Adipocyte (in vitro differentiated cells): ENCODE measurements at regions not wholly inside any gene's neighbourhood (a gene's known extent, or its start where the extent isn't known, plus 50 kb on each side); places are given as distances from the start of the nearest gene placed in this dataset.

Source experiments
- DNase-seq: peaks from one replicate; pipeline ENCODE4 v3.0.0-alpha.2; 2015; ENCODE audit warnings: low read depth
- H3K27me3 ChIP-seq: replicated peaks from 2 replicates; pipeline ENCODE4 v1.7.0; 2013; ENCODE audit warnings: mild to moderate bottlenecking, low read length, moderate library complexity; ENCODE audit not compliant: control insufficient read depth, insufficient read depth
- H3K36me3 ChIP-seq: 2 replicates; pipeline ENCODE4 v1.7.0; 2013; ENCODE audit warnings: low read length, mild to moderate bottlenecking, moderate library complexity; ENCODE audit not compliant: control insufficient read depth, insufficient read depth, severe bottlenecking
- H3K4me1 ChIP-seq: 2 replicates; pipeline ENCODE4 v1.7.0; 2013; ENCODE audit warnings: mild to moderate bottlenecking, low read length, moderate library complexity; ENCODE audit not compliant: control insufficient read depth, insufficient read depth
- H3K4me3 ChIP-seq: 2 replicates; pipeline ENCODE4 v1.7.0; 2013; ENCODE audit warnings: mild to moderate bottlenecking, low read length, moderate library complexity
- H3K9ac ChIP-seq: 2 replicates; pipeline ENCODE4 v1.7.0; 2013; ENCODE audit warnings: mild to moderate bottlenecking, low read length, moderate library complexity
- H3K9me3 ChIP-seq: 2 replicates; pipeline ENCODE4 v1.7.0; 2013; ENCODE audit warnings: mild to moderate bottlenecking, low read length, moderate library complexity; ENCODE audit not compliant: control insufficient read depth

DNA sequence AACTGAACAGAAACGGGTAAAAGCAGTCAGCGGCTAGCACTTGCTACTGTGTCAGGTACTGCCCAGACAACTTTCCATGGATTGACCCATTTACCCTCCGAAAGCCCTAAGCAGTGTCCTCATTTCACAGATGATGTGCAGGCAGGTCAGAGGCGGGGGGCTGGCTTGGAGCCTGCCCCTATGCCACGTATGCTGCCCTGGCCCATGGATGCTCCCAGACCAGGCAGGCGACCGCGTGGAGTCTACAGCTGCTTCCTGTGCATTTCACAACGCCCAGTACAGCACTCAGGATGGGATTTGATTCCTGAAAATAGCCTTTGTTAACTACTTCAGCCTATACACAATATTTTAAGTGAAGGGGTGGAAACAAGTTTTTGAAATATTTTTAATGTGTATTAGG lies 202.9 kb downstream of the NXNL2 start:
- H3K27me3 ChIP-seq = no peaks in the 10 kb centered on the region
- H3K9me3 ChIP-seq = no peaks in the 10 kb centered on the region
- no peaks in the 10 kb centered on the region for H3K36me3 ChIP-seq
- peaks cover 40% of the 10 kb centered on the region for H3K4me1 ChIP-seq
- DNase-seq = no peak
- H3K9ac ChIP-seq = no peak overlapping the region
- no peak overlapping the region for H3K4me3 ChIP-seq

DNA sequence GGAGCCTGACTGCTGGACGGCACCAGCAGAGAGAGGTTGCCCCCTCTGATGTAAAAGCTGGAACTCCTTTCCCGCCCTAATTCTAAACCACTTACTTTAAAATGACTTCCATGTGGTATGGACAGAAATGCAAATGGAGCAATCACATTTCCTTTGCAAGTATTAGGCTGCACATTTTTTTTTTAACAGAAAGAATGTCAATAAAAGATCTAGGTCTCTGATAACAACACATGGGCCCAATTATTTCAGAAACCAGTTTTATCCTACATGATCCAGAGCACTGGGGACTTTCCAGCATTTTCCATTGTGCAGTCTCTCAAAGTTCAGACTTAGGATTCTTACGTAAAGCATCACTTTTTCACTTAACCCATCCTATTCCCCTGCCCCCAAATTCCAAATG lies 203.7 kb downstream of the NXNL2 start:
- Histone ChIP-seq H3K9ac (no peak overlapping the region), H3K4me3 (no peak overlapping the region), H3K9me3 (no peaks in the 10 kb centered on the region), H3K27me3 (no peaks in the 10 kb centered on the region), H3K36me3 (no peaks in the 10 kb centered on the region), H3K4me1 (peaks cover 38% of the 10 kb centered on the region)
- DNase-seq = peak; percentile 96

DNA sequence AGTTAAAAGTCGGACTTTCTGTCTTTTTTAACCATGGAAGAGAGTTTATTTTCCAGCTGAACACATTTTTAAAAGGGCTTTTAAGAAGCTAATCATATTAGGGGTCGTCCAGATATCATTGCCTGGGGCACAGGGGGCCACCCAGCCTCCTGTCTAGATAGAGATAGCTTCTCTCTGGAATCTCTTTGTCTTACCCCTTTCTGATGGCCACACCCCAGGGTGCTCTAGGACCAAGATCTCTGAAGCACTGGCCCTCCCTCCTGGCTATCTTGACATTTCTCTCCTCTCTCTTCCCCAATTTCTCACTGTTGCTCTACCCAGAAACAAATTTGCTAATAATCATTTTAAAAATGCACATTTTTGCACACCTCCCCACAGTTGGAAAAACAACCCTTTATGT lies 204.4 kb downstream of the NXNL2 start:
- no peak for DNase-seq
- peaks cover 31% of the 10 kb centered on the region for H3K4me1 ChIP-seq
- peak overlapping the region; percentile 9 for H3K9ac ChIP-seq
- no peaks in the 10 kb centered on the region for H3K27me3 ChIP-seq
- no peak overlapping the region for H3K4me3 ChIP-seq
- no peaks in the 10 kb centered on the region for H3K36me3 ChIP-seq
- no peaks in the 10 kb centered on the region for H3K9me3 ChIP-seq

DNA sequence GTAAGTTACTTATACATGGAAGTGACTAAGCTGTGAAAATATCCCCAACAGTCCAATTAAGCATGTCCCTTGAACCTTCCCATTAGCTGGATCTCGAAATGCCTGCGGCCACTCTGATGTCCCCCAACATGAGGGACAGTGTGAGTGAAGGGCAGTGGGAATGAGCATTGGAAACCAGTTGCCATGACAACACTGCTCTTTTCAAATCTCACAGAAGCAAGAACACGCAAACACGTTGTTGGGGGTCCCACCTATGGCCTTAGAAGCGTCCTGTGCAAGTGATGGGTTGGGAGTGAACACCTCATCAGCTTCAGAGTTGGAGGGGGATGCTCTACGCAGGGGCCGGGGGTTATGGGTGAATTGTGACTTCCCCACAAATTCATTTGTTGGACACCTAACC lies 205.9 kb downstream of the NXNL2 start:
- Histone ChIP-seq H3K27me3 (no peaks in the 10 kb centered on the region), H3K9me3 (no peaks in the 10 kb centered on the region), H3K9ac (no peak overlapping the region), H3K4me3 (no peak overlapping the region), H3K4me1 (peaks cover 41% of the 10 kb centered on the region), H3K36me3 (no peaks in the 10 kb centered on the region)
- DNase-seq = no peak

DNA sequence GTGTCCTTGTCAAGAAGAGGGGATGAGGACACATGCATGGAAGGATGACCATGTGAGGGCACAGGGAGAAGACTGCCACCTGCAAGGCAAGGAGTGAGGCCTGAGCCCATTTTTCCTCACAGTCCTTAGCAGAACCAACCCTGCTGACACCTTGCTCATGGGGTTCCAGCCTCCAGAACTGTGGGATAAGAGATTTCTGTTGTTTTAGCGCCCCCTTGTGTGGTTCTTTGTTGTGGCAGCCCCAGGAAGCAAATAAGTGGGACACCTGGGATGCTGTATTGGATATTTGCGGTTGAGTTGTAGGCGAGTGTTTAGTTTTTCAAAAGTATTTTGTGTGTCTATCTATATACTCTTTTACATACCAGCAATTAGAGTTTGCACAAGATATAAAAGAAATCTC lies 206.4 kb downstream of the NXNL2 start:
- H3K27me3 ChIP-seq = no peaks in the 10 kb centered on the region
- DNase-seq = peak; percentile 35

DNA sequence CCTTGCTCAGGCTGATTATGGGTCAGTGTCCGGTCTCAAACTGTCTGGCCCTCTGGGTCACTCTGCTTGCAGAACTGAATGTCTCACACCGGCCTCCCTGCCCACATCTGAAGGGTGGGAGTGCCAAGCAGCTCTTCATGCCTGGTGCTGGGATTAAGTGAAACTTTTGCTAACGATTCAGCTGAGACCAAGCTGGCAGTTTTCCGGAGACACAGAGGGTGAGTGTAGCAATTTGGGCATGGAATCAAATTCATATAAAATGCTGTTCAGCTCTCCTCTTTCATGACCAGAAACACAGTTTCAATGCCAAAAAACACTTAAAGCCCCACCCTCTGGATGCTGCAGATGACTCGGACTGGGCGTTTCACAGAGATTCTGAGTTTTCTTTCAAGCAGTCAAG lies 207.5 kb downstream of the NXNL2 start:
- H3K9ac ChIP-seq = peak overlapping the region; percentile 30
- peak overlapping the region; percentile 31 for H3K4me3 ChIP-seq
- H3K4me1 ChIP-seq = peaks cover 55% of the 10 kb centered on the region
- no peaks in the 10 kb centered on the region for H3K36me3 ChIP-seq
- no peaks in the 10 kb centered on the region for H3K27me3 ChIP-seq
- no peaks in the 10 kb centered on the region for H3K9me3 ChIP-seq
- DNase-seq = peak; percentile 96

More for the DNA sequence above, 206.4 kb downstream of the NXNL2 start:
- no peaks in the 10 kb centered on the region for H3K9me3 ChIP-seq
- no peak overlapping the region for H3K4me3 ChIP-seq
- no peak overlapping the region for H3K9ac ChIP-seq
- H3K36me3 ChIP-seq = no peaks in the 10 kb centered on the region
- H3K4me1 ChIP-seq = peaks cover 45% of the 10 kb centered on the region

DNA sequence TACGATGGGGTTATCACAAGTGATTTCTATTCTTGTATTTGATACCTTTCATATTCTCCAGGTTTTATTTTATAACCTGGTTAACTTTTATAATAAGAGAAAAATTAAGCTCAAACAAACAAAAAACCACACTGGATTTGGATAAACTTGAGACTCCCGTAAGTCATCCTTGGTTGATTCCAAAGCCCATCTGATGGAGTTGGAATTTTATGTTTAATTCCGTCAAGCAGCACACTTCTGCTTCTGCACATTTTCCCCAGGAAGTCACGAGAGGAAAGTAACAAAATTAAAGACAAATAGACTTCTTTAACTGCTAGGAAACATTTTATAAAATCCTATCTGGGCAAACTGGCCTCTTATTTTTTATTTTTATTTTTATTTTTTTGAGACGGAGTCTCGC lies 207.9 kb downstream of the NXNL2 start:
- no peaks in the 10 kb centered on the region for H3K27me3 ChIP-seq
- H3K9ac ChIP-seq = peak overlapping the region; percentile 41
- DNase-seq = no peak
- H3K36me3 ChIP-seq = no peaks in the 10 kb centered on the region
- no peaks in the 10 kb centered on the region for H3K9me3 ChIP-seq
- H3K4me3 ChIP-seq = no peak overlapping the region
- peaks cover 59% of the 10 kb centered on the region for H3K4me1 ChIP-seq

DNA sequence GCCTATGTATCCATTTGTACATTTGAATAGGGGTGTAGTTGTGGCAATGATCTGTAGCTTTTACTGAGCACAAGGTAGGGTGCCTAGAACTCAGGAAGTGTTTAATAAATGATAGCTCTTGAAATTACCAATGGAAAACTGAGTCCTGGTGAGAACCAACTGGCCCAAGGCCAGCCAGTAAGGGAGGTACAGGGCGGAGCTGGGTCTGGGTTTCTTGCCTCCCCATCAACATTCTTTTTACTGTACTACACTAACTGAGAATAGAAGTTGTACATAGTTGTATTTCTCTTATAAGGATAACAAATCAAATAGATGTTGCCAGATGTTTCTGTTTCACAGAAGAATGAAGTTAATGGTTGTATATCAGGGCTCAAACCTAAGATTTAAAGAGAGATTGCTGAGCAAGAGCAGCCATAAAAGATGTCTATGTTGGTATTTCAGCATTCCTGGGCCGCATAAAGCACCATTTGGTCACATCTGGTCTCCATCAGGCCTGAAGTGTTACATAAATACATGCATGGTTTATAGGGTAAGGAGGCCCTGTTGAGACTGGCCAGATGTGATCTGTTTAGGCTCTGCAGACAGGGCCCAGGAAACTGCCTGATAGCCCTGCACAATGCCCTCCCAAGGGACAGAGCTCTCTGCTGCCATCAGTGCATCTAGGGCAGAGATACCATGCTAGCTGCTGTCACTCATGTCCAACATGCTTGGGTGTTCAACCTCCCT lies 210.5 kb downstream of the NXNL2 start:
- H3K9ac ChIP-seq = no peak overlapping the region
- H3K27me3 ChIP-seq = no peaks in the 10 kb centered on the region
- no peaks in the 10 kb centered on the region for H3K36me3 ChIP-seq
- DNase-seq = peak; percentile 91
- H3K4me1 ChIP-seq = peaks cover 69% of the 10 kb centered on the region
- H3K4me3 ChIP-seq = no peak overlapping the region
- no peaks in the 10 kb centered on the region for H3K9me3 ChIP-seq

DNA sequence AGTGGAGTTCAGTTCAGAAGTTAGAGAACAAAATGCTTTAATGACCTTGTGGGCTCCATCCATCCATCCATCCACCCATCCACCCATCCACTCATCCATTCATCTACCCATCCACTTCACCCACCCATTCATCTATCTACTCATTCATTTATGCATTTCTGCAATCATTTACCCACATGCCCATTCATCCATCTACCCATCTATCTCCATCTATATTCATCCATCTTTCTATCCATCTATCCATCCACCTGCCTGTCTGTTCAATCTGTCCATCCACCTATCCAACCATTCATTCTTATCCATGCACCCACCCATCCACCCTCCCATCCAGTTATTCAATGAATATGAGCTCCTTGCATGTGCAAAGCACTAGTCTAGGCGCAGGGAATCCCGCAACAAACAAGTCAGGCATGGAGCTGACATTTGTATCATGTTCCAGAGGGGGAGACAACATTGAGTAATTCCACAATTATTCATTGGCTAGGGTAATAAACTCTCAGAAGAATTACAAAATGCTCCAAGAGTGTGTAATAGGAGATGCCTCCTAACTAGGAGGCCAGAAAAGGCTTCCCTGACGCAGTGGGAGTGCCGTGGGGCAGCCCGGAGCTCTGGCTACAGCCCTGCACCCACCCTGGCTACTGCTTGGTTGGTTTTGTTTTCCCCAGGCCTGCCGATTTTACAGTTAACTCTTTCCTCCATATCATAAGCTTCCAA lies 211.2 kb downstream of the NXNL2 start:
- Histone ChIP-seq H3K36me3 (no peaks in the 10 kb centered on the region), H3K4me1 (peaks cover 69% of the 10 kb centered on the region)
- peak; percentile 97 for DNase-seq

DNA sequence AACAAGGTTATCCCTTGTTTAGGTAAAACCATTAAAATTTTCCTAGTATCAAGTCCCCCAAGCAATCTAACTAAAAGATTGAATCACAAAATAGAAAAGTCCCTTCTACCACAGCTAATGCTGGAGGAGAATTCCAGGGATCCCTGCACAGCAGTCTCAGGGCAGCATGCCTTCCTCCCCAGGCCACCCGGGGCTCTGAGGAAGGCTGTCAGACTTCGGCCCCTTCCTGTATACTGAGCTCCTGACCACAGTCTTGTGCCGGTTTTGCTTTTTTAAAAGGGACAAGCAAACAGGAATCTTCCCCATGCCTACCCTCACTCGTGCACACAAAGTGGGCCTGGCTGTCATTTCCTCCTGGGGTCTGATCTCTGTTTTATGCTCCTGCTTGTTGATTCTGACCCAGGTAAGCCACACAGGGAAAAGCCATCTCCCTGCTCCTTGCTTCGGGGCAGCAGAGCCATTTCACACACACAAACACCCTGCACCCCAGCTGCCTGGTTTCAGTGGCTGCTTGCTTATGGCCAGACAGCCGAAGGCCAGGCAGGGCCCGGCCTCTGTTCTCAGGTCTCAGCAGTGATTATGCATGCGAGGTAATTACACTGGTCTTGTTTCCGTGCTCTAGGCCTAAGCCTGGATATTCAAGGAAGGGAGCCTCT lies 211.9 kb downstream of the NXNL2 start:
- no peak for DNase-seq
- H3K9ac ChIP-seq = peak overlapping the region; percentile 62
- H3K4me1 ChIP-seq = peaks cover 67% of the 10 kb centered on the region
- peaks cover 9% of the 10 kb centered on the region for H3K9me3 ChIP-seq
- H3K27me3 ChIP-seq = no peaks in the 10 kb centered on the region
- H3K4me3 ChIP-seq = peak overlapping the region; percentile 50
- no peaks in the 10 kb centered on the region for H3K36me3 ChIP-seq

More for the DNA sequence above, 211.2 kb downstream of the NXNL2 start:
- H3K27me3 ChIP-seq = no peaks in the 10 kb centered on the region
- H3K9ac ChIP-seq = peak overlapping the region; percentile 62
- H3K4me3 ChIP-seq = no peak overlapping the region
- peaks cover 4% of the 10 kb centered on the region for H3K9me3 ChIP-seq

DNA sequence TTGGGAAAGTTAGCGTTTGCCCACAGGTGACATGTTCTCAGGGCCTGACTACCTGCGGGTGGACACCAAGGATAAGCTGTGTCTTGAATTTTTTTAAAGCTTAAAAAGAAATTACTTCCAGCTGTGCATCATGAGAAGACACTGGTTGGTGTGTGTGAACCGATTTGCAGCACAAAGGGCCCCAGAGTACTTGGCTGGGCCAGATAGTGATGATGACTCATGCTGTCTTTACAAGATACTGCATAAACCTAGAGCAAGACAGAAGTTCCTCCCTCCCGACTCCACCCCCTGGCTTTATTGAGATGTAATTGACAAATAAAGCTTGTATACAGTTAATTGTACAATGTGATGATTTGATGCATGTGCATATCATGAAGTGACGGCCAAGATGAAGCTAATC lies 212.8 kb downstream of the NXNL2 start:
- Histone ChIP-seq H3K4me1 (peaks cover 60% of the 10 kb centered on the region), H3K4me3 (peak overlapping the region; percentile 50), H3K27me3 (no peaks in the 10 kb centered on the region), H3K9ac (peak overlapping the region; percentile 62), H3K36me3 (no peaks in the 10 kb centered on the region), H3K9me3 (peaks cover 9% of the 10 kb centered on the region)
- DNase-seq = peak; percentile 82
